Prostate gland (tissue), 2 donors: ENCODE measurements at regions not wholly inside any gene's neighbourhood (a gene's known extent, or its start where the extent isn't known, plus 50 kb on each side); places are given as distances from the start of the nearest gene placed in this dataset.

Source experiments
- POLR2A ChIP-seq: fragments of 450-650 bp; IDR thresholded peaks from one replicate; pipeline ENCODE4 v1.6.1; 2016; ENCODE audit warnings: antibody characterized with exemption, mild to moderate bottlenecking
- POLR2AphosphoS5 ChIP-seq: sonication (generic); formaldehyde crosslinking; IDR thresholded peaks from one replicate; pipeline ENCODE4 v1.6.1; 2017; ENCODE audit warnings: antibody characterized with exemption
- TF ChIP-seq, protein P1 (sequence below), 4 experiments: fragments of 200-600 bp in 2 of 4; fragments of 450-650 bp in 2 of 4; sonication (generic) in 2 of 4; IDR thresholded peaks; 1 replicate in 3 of 4; 2 replicates in 1 of 4; pipeline ENCODE4 v1.5.1; 2016 to 2019; ENCODE audit warnings: antibody characterized with exemption in 4 of 4, mild to moderate bottlenecking in 2 of 4, moderate library complexity in 2 of 4

DNA sequence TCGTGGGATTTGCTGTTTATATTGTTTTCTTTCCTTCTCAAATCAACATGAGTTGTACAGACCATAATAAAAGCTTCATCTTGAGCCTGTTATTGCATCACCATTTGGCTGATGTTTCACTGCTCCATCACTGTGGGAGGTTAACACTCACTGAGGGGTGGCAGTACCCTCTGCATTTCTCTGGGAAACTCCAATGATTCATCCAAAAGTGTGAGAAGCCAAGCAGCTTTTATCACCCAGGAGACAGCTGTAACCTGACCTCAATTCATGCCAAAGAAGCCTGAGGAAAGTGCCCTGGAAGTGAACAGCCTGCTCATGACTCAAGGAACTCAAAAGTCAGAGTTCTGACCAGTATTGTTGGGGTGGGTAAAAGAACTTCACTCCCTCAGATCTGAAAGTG lies 84.1 kb downstream of the GPR88 start:
- TF ChIP-seq POLR2AphosphoS5 (no peak), POLR2A (no peak)
- TF ChIP-seq, protein P1, sequence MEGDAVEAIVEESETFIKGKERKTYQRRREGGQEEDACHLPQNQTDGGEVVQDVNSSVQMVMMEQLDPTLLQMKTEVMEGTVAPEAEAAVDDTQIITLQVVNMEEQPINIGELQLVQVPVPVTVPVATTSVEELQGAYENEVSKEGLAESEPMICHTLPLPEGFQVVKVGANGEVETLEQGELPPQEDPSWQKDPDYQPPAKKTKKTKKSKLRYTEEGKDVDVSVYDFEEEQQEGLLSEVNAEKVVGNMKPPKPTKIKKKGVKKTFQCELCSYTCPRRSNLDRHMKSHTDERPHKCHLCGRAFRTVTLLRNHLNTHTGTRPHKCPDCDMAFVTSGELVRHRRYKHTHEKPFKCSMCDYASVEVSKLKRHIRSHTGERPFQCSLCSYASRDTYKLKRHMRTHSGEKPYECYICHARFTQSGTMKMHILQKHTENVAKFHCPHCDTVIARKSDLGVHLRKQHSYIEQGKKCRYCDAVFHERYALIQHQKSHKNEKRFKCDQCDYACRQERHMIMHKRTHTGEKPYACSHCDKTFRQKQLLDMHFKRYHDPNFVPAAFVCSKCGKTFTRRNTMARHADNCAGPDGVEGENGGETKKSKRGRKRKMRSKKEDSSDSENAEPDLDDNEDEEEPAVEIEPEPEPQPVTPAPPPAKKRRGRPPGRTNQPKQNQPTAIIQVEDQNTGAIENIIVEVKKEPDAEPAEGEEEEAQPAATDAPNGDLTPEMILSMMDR (IDR thresholded peaks at IDR 0.05), result no peak
